NCI-H1417 (cell line): ENCODE measurements at regions not wholly inside any gene's neighbourhood (a gene's known extent, or its start where the extent isn't known, plus 50 kb on each side); places are given as distances from the start of the nearest gene placed in this dataset.

ENCODE experiments used
- DNase-seq, 3 experiments: peaks; one replicate each; lab custom pipeline; 2025; lab: John Stamatoyannopoulos, UW

DNA sequence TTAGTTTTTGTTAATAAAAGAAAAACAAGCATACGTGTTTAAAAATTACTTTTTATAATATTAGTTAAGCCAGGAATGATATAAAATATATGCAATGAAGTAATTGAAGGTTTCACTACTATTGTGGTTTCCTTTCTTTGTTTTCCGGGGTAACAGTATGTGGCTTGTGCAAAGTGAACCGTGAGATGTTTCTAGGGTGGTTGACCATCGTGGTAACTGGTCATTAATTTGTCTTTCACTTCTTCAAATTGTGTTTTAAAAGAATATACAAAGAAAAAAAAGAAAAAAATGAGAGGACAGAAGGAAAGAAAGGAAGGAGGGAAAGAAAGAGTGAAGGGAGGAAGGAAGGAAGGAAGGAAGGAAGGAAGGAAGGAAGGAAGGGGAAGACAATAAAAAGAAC is 330.1 kb upstream of the CPXCR1 start:
- no peak for DNase-seq

DNA sequence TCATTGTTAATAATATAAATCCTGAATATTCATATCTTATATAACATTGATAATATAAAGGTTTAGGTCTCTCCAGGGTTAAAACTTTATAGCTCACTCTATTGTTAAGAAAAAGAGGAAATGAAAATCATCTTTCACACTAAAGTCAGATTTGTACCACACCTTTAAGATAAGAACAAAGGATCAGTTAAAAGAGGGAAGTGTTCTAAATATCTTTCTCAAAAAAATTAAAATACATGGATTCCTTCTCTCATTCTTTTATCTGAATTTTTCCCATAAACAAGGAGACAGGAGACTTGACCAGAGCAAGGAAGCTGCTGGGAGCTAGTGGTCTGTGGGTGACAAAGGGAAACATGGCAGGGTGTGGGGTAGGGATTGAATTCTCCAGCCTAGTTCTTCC is 323.0 kb upstream of the CPXCR1 start:
- DNase-seq, result no peak

- DNase-seq, result no peak
These were observed 322.5 kb upstream of the CPXCR1 start for GRCh38 chrX:88424541-88424940.

- peak in 1 of 3 experiments; percentile 35 for DNase-seq
These were observed 321.3 kb upstream of the CPXCR1 start for GRCh38 chrX:88425739-88426138.

- no peak for DNase-seq
These were observed 309.5 kb upstream of the CPXCR1 start for GRCh38 chrX:88437563-88437962.

- no peak for DNase-seq
These were observed 308.8 kb upstream of the CPXCR1 start for GRCh38 chrX:88438209-88438608.

- no peak for DNase-seq
These were observed 307.1 kb upstream of the CPXCR1 start for GRCh38 chrX:88439935-88440334.
